GM20000 (cell line): ENCODE measurements at regions not wholly inside any gene's neighbourhood (a gene's known extent, or its start where the extent isn't known, plus 50 kb on each side); places are given as distances from the start of the nearest gene placed in this dataset.

ENCODE experiments used
- DNase-seq: peaks from one replicate; pipeline ENCODE4 v3.0.0; 2012; ENCODE audit warnings: low spot score
- TF ChIP-seq, protein P1 (sequence below): IDR thresholded peaks from 2 replicates; pipeline ENCODE4 v1.5.1; 2012; ENCODE audit warnings: mild to moderate bottlenecking, control low read depth; ENCODE audit errors: extremely low read depth, missing control alignments

GRCh38 chr18:78144669-78145068, 834.9 kb upstream of the SALL3 start:
- DNase-seq, result no peak
- TF ChIP-seq, protein P1, sequence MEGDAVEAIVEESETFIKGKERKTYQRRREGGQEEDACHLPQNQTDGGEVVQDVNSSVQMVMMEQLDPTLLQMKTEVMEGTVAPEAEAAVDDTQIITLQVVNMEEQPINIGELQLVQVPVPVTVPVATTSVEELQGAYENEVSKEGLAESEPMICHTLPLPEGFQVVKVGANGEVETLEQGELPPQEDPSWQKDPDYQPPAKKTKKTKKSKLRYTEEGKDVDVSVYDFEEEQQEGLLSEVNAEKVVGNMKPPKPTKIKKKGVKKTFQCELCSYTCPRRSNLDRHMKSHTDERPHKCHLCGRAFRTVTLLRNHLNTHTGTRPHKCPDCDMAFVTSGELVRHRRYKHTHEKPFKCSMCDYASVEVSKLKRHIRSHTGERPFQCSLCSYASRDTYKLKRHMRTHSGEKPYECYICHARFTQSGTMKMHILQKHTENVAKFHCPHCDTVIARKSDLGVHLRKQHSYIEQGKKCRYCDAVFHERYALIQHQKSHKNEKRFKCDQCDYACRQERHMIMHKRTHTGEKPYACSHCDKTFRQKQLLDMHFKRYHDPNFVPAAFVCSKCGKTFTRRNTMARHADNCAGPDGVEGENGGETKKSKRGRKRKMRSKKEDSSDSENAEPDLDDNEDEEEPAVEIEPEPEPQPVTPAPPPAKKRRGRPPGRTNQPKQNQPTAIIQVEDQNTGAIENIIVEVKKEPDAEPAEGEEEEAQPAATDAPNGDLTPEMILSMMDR, result no peak

DNA sequence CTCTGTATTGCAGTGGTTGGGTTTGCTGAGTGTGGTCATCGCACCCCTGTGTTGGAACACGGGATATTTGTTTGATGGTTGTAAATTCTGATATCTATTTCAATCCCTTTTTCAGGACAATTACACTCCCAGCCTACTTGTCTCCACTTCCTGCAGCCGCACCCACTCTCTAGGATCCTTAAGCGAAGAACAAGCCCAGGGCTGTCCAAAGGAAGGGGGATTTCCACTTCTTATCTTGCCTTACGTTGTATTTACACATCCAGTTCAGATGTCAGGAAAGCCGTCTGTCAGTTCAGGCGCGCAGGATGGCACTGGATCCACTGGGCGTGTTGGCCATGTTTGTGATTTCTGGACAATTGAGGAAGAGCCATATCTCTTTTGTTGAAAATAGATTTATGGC, 834.5 kb upstream of the SALL3 start:
- DNase-seq, result no peak
- TF ChIP-seq, protein P1, result no peak

DNA sequence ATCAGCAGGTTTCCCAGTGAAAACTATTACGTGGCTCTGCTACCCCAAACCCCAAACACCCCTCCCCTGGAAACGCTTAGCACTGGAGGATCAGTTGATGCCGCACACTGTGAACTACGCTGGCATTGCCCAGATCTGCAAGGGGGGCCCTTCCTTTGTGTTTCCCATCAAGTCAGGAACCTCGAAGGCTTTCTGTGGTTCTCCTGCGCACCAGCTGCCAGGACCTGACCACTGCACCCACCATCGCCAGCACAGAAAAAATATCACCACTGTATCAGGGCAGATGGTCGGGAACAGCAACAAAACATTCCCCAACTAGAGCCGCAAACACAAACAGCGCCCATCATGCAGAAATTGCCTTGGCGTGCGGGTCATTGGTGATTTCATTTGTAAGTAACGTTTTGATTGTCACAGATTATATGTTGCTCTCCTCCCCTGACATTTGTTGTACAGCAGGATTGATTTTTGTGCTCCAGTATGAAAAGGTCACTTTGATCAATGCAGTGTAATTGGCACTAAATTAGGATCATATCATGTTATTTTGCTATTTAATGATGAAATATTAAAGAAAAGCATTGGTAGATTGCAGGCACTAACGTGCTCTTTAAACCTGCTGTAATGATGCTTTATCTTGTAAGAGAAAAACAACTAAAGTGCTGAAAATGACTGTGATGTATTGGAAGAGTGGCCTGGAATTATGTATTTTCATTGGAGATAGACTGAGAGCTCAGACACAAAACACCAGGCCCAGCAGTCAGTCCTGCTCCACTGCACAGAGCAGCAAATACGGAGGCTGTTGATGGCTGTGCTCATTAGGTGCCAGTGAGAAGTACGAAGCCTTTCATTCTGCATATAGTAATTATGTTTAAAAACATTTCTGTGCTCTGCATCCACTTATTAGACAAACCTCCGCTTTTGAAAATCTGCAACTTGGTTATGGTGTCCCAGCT, 833.2 kb upstream of the SALL3 start:
- DNase-seq, result no peak
- TF ChIP-seq, protein P1, result no peak

DNA sequence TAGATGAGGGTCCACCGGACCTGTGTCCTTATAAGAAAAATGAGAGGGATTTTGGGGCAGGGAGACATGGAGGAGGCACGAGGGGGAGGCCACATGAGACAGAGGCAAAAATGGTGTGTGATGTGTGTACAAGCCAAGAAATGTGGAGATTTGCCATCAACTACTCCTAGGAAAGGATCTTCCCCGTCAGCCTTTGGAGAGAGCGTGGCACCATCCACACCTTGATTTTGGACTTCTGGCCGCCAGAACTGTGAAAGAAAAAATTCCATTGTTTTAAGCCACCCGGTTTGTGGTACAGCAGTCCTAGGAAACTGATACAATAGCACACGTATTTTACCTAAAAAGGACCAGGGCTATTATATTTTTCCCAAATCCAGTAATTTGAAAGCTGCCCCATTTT, 829.0 kb upstream of the SALL3 start:
- TF ChIP-seq, protein P1, result no peak

DNA sequence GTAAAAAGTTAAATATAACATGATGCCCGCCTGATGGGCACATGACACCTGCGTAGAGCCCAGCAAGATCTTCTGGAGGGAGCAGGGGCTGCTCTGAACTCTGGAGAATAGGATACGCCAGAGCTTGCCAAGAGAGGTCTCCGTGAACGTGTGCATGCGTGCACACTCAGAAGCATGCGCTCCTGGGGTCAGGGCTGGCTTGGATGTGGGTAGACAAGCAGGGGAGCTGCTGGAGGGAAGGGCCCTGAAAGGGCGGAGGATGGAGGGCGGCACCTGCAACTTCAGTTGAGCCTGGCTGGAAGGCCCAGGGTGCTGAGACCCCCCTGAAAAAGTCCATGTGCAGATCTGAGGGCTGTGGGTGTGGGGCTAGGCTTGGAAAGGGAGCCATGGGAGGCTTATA, 828.4 kb upstream of the SALL3 start:
- no peak for DNase-seq
- TF ChIP-seq, protein P1, result no peak

More for the DNA sequence above, 829.0 kb upstream of the SALL3 start:
- no peak for DNase-seq

- TF ChIP-seq, protein P1, result no peak
- DNase-seq, result no peak
Measured at GRCh38 chr18:78151948-78152725, 827.5 kb upstream of the SALL3 start.

- TF ChIP-seq, protein P1, result no peak
- no peak for DNase-seq
Measured at GRCh38 chr18:78153362-78153761, 826.3 kb upstream of the SALL3 start.
